Ovary (tissue), 7 donors: ENCODE measurements at regions not wholly inside any gene's neighbourhood (a gene's known extent, or its start where the extent isn't known, plus 50 kb on each side); places are given as distances from the start of the nearest gene placed in this dataset.

Experiments used
- DNase-seq, 5 donors: peaks; one replicate each; pipeline ENCODE4 v3.0.0-alpha.2; 2019 to 2020
- H3K27ac ChIP-seq, 2 donors: fragments of 200-600 bp; one replicate each; pipeline versions ENCODE4 v1.5.1 to v1.8.0; 2019 to 2022
- H3K27me3 ChIP-seq: fragments of 200-600 bp; one replicate; pipeline ENCODE4 v1.8.0; 2022
- H3K36me3 ChIP-seq: fragments of 200-600 bp; sonication (generic); one replicate; pipeline ENCODE4 v1.5.1; 2019
- H3K4me1 ChIP-seq: one replicate; pipeline ENCODE4 v1.8.1; 2013; ENCODE audit warnings: mild to moderate bottlenecking, moderate library complexity; ENCODE audit not compliant: insufficient read depth
- H3K4me3 ChIP-seq: fragments of 200-600 bp; sonication (generic); one replicate; pipeline ENCODE4 v1.5.1; 2017
- H3K9me3 ChIP-seq, 2 donors: fragments of 200-600 bp in 1 of 2; sonication (generic) in 1 of 2; one replicate each; pipeline versions ENCODE4 v1.5.1 to v1.8.1; 2013 to 2019; ENCODE audit warnings: mild to moderate bottlenecking in 1 of 2, moderate library complexity in 1 of 2
- CTCF ChIP-seq, 3 donors: fragments of 450-650 bp in 2 of 3; fragments of 200-600 bp in 1 of 3; IDR thresholded peaks; one replicate each; pipeline versions ENCODE4 v1.5.1 to v1.8.0; 2016 to 2022; ENCODE audit warnings: antibody characterized with exemption in 3 of 3, mild to moderate bottlenecking in 1 of 3
- EP300 ChIP-seq: sonication (generic); formaldehyde crosslinking; IDR thresholded peaks from one replicate; pipeline ENCODE4 v1.6.1; 2017; ENCODE audit warnings: antibody characterized with exemption
- POLR2A ChIP-seq: fragments of 450-650 bp; IDR thresholded peaks from one replicate; pipeline ENCODE4 v1.6.1; 2017; ENCODE audit warnings: antibody characterized with exemption, mild to moderate bottlenecking, moderate library complexity
- WGBS, 3 donors: extraction: QIAGEN DNeasy Blood & Tissue Kit in 1 of 3; methylation state at CpG; one replicate each; pipeline versions ENCODE4 v1.1.5 to v1.1.7; 2013 to 2017; 5-methylcytosine and 5-hydroxymethylcytosine counted together
- intact Hi-C, 4 donors: fragments of 100-400 bp; cut with DNase I; formaldehyde crosslinking; loops; one replicate each; pipeline versions ENCODE4 v1.11.0 to v1.15.1; 2022 to 2023
- donor health status: DM: no; HTN: no; CAD: no; lungs with moderate emphysema.
- donor health status: DM: no; HTN: no; CAD: no.
- donor health status: Bipolar disorder and iron deficiency.
- donor health status: DM: no; HTN: no; CAD: no.
- donor health status: DM: yes; HTN: yes; CAD: no.

- TF ChIP-seq EP300, result no peak
- no peak for TF ChIP-seq CTCF (IDR thresholded peaks at IDR 0.05)
- TF ChIP-seq POLR2A, result no peak
- no peak for DNase-seq
- Histone ChIP-seq H3K4me1 (no peaks in the 10 kb centered on the region), H3K4me3 (no peak overlapping the region), H3K9me3 (no peaks in the 10 kb centered on the region), H3K27ac (no peak overlapping the region), H3K27me3 (no peaks in the 10 kb centered on the region), H3K36me3 (no peaks in the 10 kb centered on the region)
- intact Hi-C loops, result loop anchor here in 1 of 4 donors (5.0 to 10.0 kb wide), 2 partner anchors 324 to 1436 kb away; no protein-coding TSS in a partner anchor
- 87 to 95% (median 92%) methylated on average over 3 of the region's 3 CpGs for WGBS, 3 donors
Measured at GRCh38 chr3:55178336-55178735, 250.5 kb upstream of the LRTM1 start.

- Histone ChIP-seq H3K27me3 (no peaks in the 10 kb centered on the region), H3K36me3 (no peaks in the 10 kb centered on the region), H3K4me1 (no peaks in the 10 kb centered on the region), H3K9me3 (no peaks in the 10 kb centered on the region), H3K4me3 (no peak overlapping the region), H3K27ac (no peak overlapping the region)
- 51 to 56% (median 55%) methylated on average over 6 of the region's 6 CpGs for WGBS, 3 donors
- TF ChIP-seq POLR2A, result no peak
- no peak for TF ChIP-seq CTCF (IDR thresholded peaks at IDR 0.05)
- TF ChIP-seq EP300, result no peak
- no peak for DNase-seq
- intact Hi-C loops, result loop anchor here in 1 of 4 donors (5.0 to 10.0 kb wide), 2 partner anchors 323 to 1435 kb away; no protein-coding TSS in a partner anchor
Measured at GRCh38 chr3:55177749-55178148, 249.9 kb upstream of the LRTM1 start.

- no peaks in the 10 kb centered on the region for H3K4me1 ChIP-seq
- 75 to 81% (median 79%) methylated on average over 2 of the region's 2 CpGs for WGBS, 3 donors
- no peaks in the 10 kb centered on the region for H3K27me3 ChIP-seq
- H3K36me3 ChIP-seq, result no peaks in the 10 kb centered on the region
- H3K27ac ChIP-seq, result no peak overlapping the region
- TF ChIP-seq POLR2A (no peak), CTCF (IDR thresholded peaks at IDR 0.05) (no peak), EP300 (no peak)
- H3K9me3 ChIP-seq, result no peaks in the 10 kb centered on the region
- no peak overlapping the region for H3K4me3 ChIP-seq
- DNase-seq, result no peak
- intact Hi-C loops, result loop anchor here in 1 of 4 donors (5.0 to 10.0 kb wide), 2 partner anchors 321 to 1433 kb away; no protein-coding TSS in a partner anchor
Measured at GRCh38 chr3:55175423-55175822, 247.6 kb upstream of the LRTM1 start.

GRCh38 chr3:55174747-55175146 is 246.9 kb upstream of the LRTM1 start:
- intact Hi-C loops, result loop anchor here in 1 of 4 donors (5.0 to 10.0 kb wide), 2 partner anchors 320 to 1432 kb away; no protein-coding TSS in a partner anchor
- no peaks in the 10 kb centered on the region for H3K9me3 ChIP-seq
- no peak for DNase-seq
- H3K4me1 ChIP-seq, result no peaks in the 10 kb centered on the region
- no peak overlapping the region for H3K27ac ChIP-seq
- no peaks in the 10 kb centered on the region for H3K27me3 ChIP-seq
- WGBS, 3 donors, result 77 to 94% (median 85%) methylated on average over 4 of the region's 4 CpGs
- TF ChIP-seq CTCF (IDR thresholded peaks at IDR 0.05), result no peak
- no peak for TF ChIP-seq EP300
- no peak for TF ChIP-seq POLR2A
- no peak overlapping the region for H3K4me3 ChIP-seq
- H3K36me3 ChIP-seq, result no peaks in the 10 kb centered on the region
